GM23338 (cell line): ENCODE measurements at regions not wholly inside any gene's neighbourhood (a gene's known extent, or its start where the extent isn't known, plus 50 kb on each side); places are given as distances from the start of the nearest gene placed in this dataset.

ENCODE experiments used
- ATAC-seq: fragments of 200-7000 bp; cut with Tn5 transposase; 3 replicates; pipeline ENCODE4 v1.9.1; 2020
- DNase-seq: peaks from one replicate; pipeline ENCODE4 v3.0.0-alpha.2; 2015; ENCODE audit warnings: low spot score
- H2AFZ ChIP-seq: fragments of 200-600 bp; sonication (generic); 2 replicates; pipeline ENCODE4 v1.8.0; 2016; ENCODE audit warnings: antibody characterized with exemption, mild to moderate bottlenecking, moderate library complexity
- H3F3A ChIP-seq: fragments of 200-600 bp; sonication (generic); replicated peaks from 2 replicates; pipeline ENCODE4 v1.8.0; 2017; ENCODE audit warnings: antibody characterized with exemption, mixed run types, low read depth
- H3K27ac ChIP-seq: fragments of 200-600 bp; sonication (generic); 2 replicates; pipeline ENCODE4 v1.6.1; 2016; ENCODE audit warnings: low read depth
- H3K27me3 ChIP-seq: fragments of 200-600 bp; sonication (generic); 2 replicates; pipeline ENCODE4 v1.8.0; 2016; ENCODE audit warnings: mild to moderate bottlenecking, mixed run types, moderate library complexity; ENCODE audit not compliant: insufficient read depth
- H3K36me3 ChIP-seq: fragments of 200-600 bp; sonication (generic); 2 replicates; pipeline ENCODE4 v1.8.0; 2016; ENCODE audit warnings: mild to moderate bottlenecking; ENCODE audit not compliant: insufficient read depth
- H3K4me1 ChIP-seq: fragments of 200-600 bp; sonication (generic); 2 replicates; pipeline ENCODE4 v1.8.0; 2016; ENCODE audit warnings: mild to moderate bottlenecking, moderate library complexity; ENCODE audit not compliant: insufficient read depth
- H3K4me2 ChIP-seq: fragments of 200-600 bp; sonication (generic); 2 replicates; pipeline ENCODE4 v1.7.1; 2017; ENCODE audit warnings: mixed run types
- H3K4me3 ChIP-seq: fragments of 200-600 bp; sonication (generic); 2 replicates; pipeline ENCODE4 v1.6.1; 2016; ENCODE audit warnings: mixed run types
- H3K79me2 ChIP-seq: fragments of 200-600 bp; sonication (generic); replicated peaks from 2 replicates; pipeline ENCODE4 v1.8.0; 2017; ENCODE audit warnings: mild to moderate bottlenecking; ENCODE audit not compliant: insufficient read depth
- H3K9me2 ChIP-seq: fragments of 200-600 bp; sonication (generic); 2 replicates; pipeline ENCODE4 v1.8.0; 2017; ENCODE audit not compliant: insufficient read depth
- H4K20me1 ChIP-seq: fragments of 200-600 bp; sonication (generic); replicated peaks from 2 replicates; pipeline ENCODE4 v1.8.0; 2017; ENCODE audit warnings: mild to moderate bottlenecking; ENCODE audit not compliant: insufficient read depth
- H3K27ac Mint-ChIP-seq: 2 replicates; pipeline ENCODE4 v1.8.0; 2020; ENCODE audit warnings: inconsistent platforms, mild to moderate bottlenecking, moderate library complexity, mixed read lengths
- H3K27me3 Mint-ChIP-seq: 3 replicates; pipeline ENCODE4 v1.8.0; 2022; ENCODE audit warnings: low read depth, mild to moderate bottlenecking, moderate library complexity, mixed read lengths, inconsistent platforms; ENCODE audit not compliant: insufficient read depth, poor library complexity
- H3K36me3 Mint-ChIP-seq: 3 replicates; pipeline ENCODE4 v1.8.0; 2021; ENCODE audit warnings: low read depth, mild to moderate bottlenecking, inconsistent platforms, moderate library complexity, mixed read lengths
- H3K4me1 Mint-ChIP-seq: 3 replicates; pipeline ENCODE4 v1.8.0; 2020; ENCODE audit warnings: mild to moderate bottlenecking, inconsistent platforms, mixed read lengths
- H3K4me3 Mint-ChIP-seq: 3 replicates; pipeline ENCODE4 v1.8.0; 2021; ENCODE audit warnings: moderate library complexity, mild to moderate bottlenecking, inconsistent platforms, mixed read lengths
- H3K9me3 Mint-ChIP-seq: 3 replicates; pipeline ENCODE4 v1.8.0; 2020; ENCODE audit warnings: moderate library complexity, mild to moderate bottlenecking, inconsistent platforms, mixed read lengths
- CREB1 ChIP-seq: fragments of 250-450 bp; sonication (Bioruptor Pico); IDR thresholded peaks from 2 replicates; pipeline ENCODE4 v1.5.0; 2020; ENCODE audit warnings: low read depth, mild to moderate bottlenecking, moderate library complexity
- CTCF ChIP-seq, 2 experiments: fragments of 200-600 bp in 1 of 2; sonication (generic) in 1 of 2; conservative IDR thresholded peaks; 2 replicates each; pipeline versions ENCODE4 v1.5.1 to v1.6.1; 2016 to 2017; ENCODE audit warnings: antibody characterized with exemption in 2 of 2, low read depth in 2 of 2, mild to moderate bottlenecking in 2 of 2, moderate library complexity in 1 of 2
- ETS1 ChIP-seq: IDR thresholded peaks from 2 replicates; pipeline ENCODE4 v1.6.1; 2016; ENCODE audit warnings: antibody characterized with exemption
- EZH2 ChIP-seq: fragments of 200-600 bp; sonication (generic); IDR thresholded peaks from one replicate; pipeline ENCODE4 v1.8.0; 2017; ENCODE audit warnings: antibody characterized with exemption, mild to moderate bottlenecking, low read depth; ENCODE audit not compliant: unreplicated experiment
- EZH2phosphoT487 ChIP-seq: fragments of 200-600 bp; sonication (generic); IDR thresholded peaks from one replicate; pipeline ENCODE4 v1.8.1; 2018; ENCODE audit warnings: antibody characterized with exemption; ENCODE audit not compliant: unreplicated experiment
- JUNB ChIP-seq: IDR thresholded peaks from one replicate; pipeline ENCODE4 v1.6.1; 2016; ENCODE audit warnings: antibody characterized with exemption; ENCODE audit not compliant: unreplicated experiment
- NANOG ChIP-seq: IDR thresholded peaks from 2 replicates; pipeline ENCODE4 v1.6.1; 2016; ENCODE audit warnings: antibody characterized with exemption, borderline replicate concordance
- POLR2AphosphoS5 ChIP-seq: IDR thresholded peaks from 2 replicates; pipeline ENCODE4 v1.6.1; 2016; ENCODE audit warnings: antibody characterized with exemption, low read depth
- REST ChIP-seq: IDR thresholded peaks from one replicate; pipeline ENCODE4 v1.6.1; 2018; ENCODE audit warnings: antibody characterized with exemption; ENCODE audit not compliant: unreplicated experiment
- STAT1 ChIP-seq: IDR thresholded peaks from one replicate; pipeline ENCODE4 v1.6.1; 2016; ENCODE audit warnings: antibody characterized with exemption; ENCODE audit not compliant: unreplicated experiment
- ZNF114 ChIP-seq: fragments of 250-450 bp; sonication (Bioruptor Pico); IDR thresholded peaks from 2 replicates; pipeline ENCODE4 v1.5.0; 2020; ENCODE audit warnings: mild to moderate bottlenecking, moderate library complexity
- ZNF331 ChIP-seq: fragments of 250-450 bp; sonication (Bioruptor Pico); IDR thresholded peaks from 2 replicates; pipeline ENCODE4 v1.5.0; 2020; ENCODE audit warnings: low read depth, mild to moderate bottlenecking, moderate library complexity

DNA sequence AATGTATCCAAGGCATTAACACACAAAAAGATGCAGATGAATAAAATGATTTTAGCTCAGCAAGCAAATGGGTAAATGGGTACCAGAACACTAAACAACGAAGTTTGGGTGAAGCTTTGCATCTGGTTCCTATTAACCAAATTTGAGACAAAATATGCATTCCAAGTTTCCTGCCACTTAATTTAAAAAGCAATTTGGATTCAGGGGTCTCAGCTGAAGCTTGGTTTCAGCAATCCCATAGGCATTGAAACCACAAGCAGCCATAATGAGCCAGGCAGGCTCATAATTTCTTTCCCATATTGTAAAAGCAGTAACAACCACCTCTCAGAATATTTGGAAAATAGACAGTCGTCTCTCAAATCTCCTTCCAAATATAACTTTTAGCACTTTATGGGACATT is 138.9 kb downstream of the NXNL2 start (continued):
- TF ChIP-seq JUNB = no peak
- TF ChIP-seq EZH2 = no peak
- no peak for TF ChIP-seq NANOG
- no peak for TF ChIP-seq CTCF (conservative IDR thresholded peaks at IDR 0.05; ENCODE audit: low read depth in 2 of 2)

DNA sequence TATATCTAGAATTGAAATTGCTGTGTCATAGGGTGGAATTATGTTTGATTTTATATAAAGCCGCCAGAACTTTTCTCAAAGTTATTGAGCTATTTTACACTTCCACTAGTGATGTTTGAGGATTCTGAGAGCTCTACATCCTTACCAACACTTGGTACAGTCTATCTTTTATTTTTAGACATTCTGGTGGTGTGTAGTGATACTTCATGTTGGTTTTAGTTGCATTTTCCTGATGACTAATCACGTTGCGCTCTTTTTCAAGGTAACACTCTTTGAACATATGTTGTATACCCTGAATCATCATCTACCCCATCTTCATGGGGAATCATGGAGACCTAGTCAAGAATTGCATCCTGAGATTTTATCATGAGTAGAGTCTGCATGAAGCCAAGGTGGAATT is 141.7 kb downstream of the NXNL2 start:
- Histone ChIP-seq H2AFZ (no peak overlapping the region), H3K4me2 (no peak overlapping the region), H3K27ac (no peak overlapping the region), H3K36me3 (no peaks in the 10 kb centered on the region), H3K79me2 (no peaks in the 10 kb centered on the region), H3K9me2 (peaks cover 7% of the 10 kb centered on the region; the same call in 1 of the 2 replicates), H3K4me1 (no peaks in the 10 kb centered on the region), H3F3A (no peaks in the 10 kb centered on the region), H4K20me1 (no peaks in the 10 kb centered on the region), H3K4me3 (no peak overlapping the region), H3K27me3 (no peaks in the 10 kb centered on the region)
- Mint-ChIP-seq H3K4me1 (no peaks in the 10 kb centered on the region; the same call in 2 of the 3 replicates), H3K27me3 (peaks cover 2% of the 10 kb centered on the region), H3K4me3 (no peak overlapping the region), H3K27ac (no peak overlapping the region), H3K36me3 (no peaks in the 10 kb centered on the region), H3K9me3 (peaks cover 6% of the 10 kb centered on the region; the same call in 1 of the 3 replicates)
- ATAC-seq = no peak
- DNase-seq = no peak
- TF ChIP-seq REST (no peak), POLR2AphosphoS5 (no peak), ETS1 (no peak), EZH2phosphoT487 (no peak), JUNB (no peak), ZNF331 (CRISPR knock-in tag) (no peak), CREB1 (CRISPR knock-in tag) (no peak), CTCF (conservative IDR thresholded peaks at IDR 0.05; ENCODE audit: low read depth in 2 of 2) (no peak), ZNF114 (no peak), EZH2 (no peak), NANOG (no peak), STAT1 (no peak)
